ENCODE measurements at regions not wholly inside any gene's neighbourhood (a gene's known extent, or its start where the extent isn't known, plus 50 kb on each side); places are given as distances from the start of the nearest gene placed in this dataset.
"Not testable (repeated sequence)": the region's sequence is repeated elsewhere in the genome, so short reads cannot be mapped to it uniquely, and the experiment has no call there.

DNA sequence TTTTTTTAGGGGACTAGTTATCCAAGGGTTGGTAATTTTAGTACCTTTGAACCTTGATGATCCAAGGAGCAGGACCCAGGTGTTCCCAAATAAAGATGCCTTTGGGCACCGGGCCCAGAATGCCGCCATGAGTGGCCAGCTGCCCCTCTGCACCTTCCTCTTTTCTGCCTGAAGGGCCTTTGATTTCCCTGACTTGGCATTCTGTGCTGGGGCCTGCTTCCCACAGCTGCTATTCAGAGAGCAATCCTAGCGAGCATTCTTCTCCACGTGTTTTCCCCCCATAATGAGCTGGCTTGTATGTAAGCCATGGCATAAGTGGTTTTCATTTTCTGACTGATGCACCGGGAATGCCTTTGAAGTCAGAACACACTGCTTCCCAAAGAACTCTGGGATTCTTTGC lies 77.6 kb upstream of the FAM72C start:
- TF ChIP-seq, protein P1, sequence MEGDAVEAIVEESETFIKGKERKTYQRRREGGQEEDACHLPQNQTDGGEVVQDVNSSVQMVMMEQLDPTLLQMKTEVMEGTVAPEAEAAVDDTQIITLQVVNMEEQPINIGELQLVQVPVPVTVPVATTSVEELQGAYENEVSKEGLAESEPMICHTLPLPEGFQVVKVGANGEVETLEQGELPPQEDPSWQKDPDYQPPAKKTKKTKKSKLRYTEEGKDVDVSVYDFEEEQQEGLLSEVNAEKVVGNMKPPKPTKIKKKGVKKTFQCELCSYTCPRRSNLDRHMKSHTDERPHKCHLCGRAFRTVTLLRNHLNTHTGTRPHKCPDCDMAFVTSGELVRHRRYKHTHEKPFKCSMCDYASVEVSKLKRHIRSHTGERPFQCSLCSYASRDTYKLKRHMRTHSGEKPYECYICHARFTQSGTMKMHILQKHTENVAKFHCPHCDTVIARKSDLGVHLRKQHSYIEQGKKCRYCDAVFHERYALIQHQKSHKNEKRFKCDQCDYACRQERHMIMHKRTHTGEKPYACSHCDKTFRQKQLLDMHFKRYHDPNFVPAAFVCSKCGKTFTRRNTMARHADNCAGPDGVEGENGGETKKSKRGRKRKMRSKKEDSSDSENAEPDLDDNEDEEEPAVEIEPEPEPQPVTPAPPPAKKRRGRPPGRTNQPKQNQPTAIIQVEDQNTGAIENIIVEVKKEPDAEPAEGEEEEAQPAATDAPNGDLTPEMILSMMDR (conservative IDR thresholded peaks at IDR 0.05; ENCODE audit: low read depth, low read length) = not testable (repeated sequence)
- TF ChIP-seq, protein P2, sequence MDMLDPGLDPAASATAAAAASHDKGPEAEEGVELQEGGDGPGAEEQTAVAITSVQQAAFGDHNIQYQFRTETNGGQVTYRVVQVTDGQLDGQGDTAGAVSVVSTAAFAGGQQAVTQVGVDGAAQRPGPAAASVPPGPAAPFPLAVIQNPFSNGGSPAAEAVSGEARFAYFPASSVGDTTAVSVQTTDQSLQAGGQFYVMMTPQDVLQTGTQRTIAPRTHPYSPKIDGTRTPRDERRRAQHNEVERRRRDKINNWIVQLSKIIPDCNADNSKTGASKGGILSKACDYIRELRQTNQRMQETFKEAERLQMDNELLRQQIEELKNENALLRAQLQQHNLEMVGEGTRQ (IDR thresholded peaks at IDR 0.05; ENCODE audit: low read depth, low read length) = not testable (repeated sequence)
- TF ChIP-seq RAD21 (IDR thresholded peaks at IDR 0.05; ENCODE audit: low read length); POLR2A (IDR thresholded peaks at IDR 0.05; ENCODE audit: low read depth, low read length); CHD1 (IDR thresholded peaks at IDR 0.05; ENCODE audit: low read depth, low read length); FOS (IDR thresholded peaks at IDR 0.05; ENCODE audit: low read depth, low read length); SMC3 (IDR thresholded peaks at IDR 0.05; ENCODE audit: low read depth, low read length): not testable (repeated sequence)

Measured in IMR-90 (cell line).